DND-41 (cell line): ENCODE measurements at regions not wholly inside any gene's neighbourhood (a gene's known extent, or its start where the extent isn't known, plus 50 kb on each side); places are given as distances from the start of the nearest gene placed in this dataset.

Experiments used
- CTCF ChIP-seq: IDR thresholded peaks from 2 replicates; pipeline ENCODE4 v1.5.1; 2012; ENCODE audit warnings: borderline replicate concordance, low read length, moderate library complexity, mild to moderate bottlenecking; ENCODE audit not compliant: poor library complexity, severe bottlenecking; ENCODE audit errors: extremely low read depth
- EZH2 ChIP-seq: IDR thresholded peaks from 3 replicates; pipeline ENCODE4 v1.6.1; 2012; ENCODE audit warnings: borderline replicate concordance, low read depth, mild to moderate bottlenecking, moderate library complexity, low read length, inconsistent platforms; ENCODE audit not compliant: severe bottlenecking

GRCh38 chr17:63190821-63191370 lies 224.9 kb downstream of the TANC2 start:
- TF ChIP-seq CTCF: no peak
- TF ChIP-seq EZH2: no peak
